ENCODE measurements at regions not wholly inside any gene's neighbourhood (a gene's known extent, or its start where the extent isn't known, plus 50 kb on each side); places are given as distances from the start of the nearest gene placed in this dataset.
A peak's percentile ranks its signal among the peaks of the same experiment; 100 is the strongest.

- TF ChIP-seq NFIC (IDR thresholded peaks at IDR 0.05) (no peak), ZBTB7A (IDR thresholded peaks at IDR 0.05; ENCODE audit: low read depth) (no peak), EGR1 (IDR thresholded peaks at IDR 0.05) (no peak), RAD21 (IDR thresholded peaks at IDR 0.05; ENCODE audit: low read depth) (peak; percentile 27; the same call in 1 of the 2 replicates)
Measured at GRCh38 chr16:23013484-23013883, 135.8 kb downstream of the USP31 start.

GRCh38 chr16:23009075-23009474 is 140.2 kb downstream of the USP31 start:
- TF ChIP-seq REST (IDR thresholded peaks at IDR 0.05; ENCODE audit: low read depth) (no peak), YY1 (IDR thresholded peaks at IDR 0.05; ENCODE audit: low read depth) (no peak), MAX (IDR thresholded peaks at IDR 0.05) (no peak), FOXM1 (IDR thresholded peaks at IDR 0.05; ENCODE audit: borderline replicate concordance, low read depth) (no peak), TEAD4 (IDR thresholded peaks at IDR 0.05) (no peak), EP300 (IDR thresholded peaks at IDR 0.05; ENCODE audit: borderline replicate concordance) (no peak), TCF12 (IDR thresholded peaks at IDR 0.05; ENCODE audit: low read depth) (no peak), TAF1 (IDR thresholded peaks at IDR 0.05; ENCODE audit: low read depth) (no peak), CEBPB (IDR thresholded peaks at IDR 0.05) (no peak), RAD21 (IDR thresholded peaks at IDR 0.05; ENCODE audit: low read depth) (no peak), USF1 (IDR thresholded peaks at IDR 0.05) (no peak), CREB1 (IDR thresholded peaks at IDR 0.05; ENCODE audit: low read depth) (no peak)

GRCh38 chr16:23008041-23008440 is 141.2 kb downstream of the USP31 start:
- TF ChIP-seq CREB1 (IDR thresholded peaks at IDR 0.05; ENCODE audit: low read depth) (no peak), FOXM1 (IDR thresholded peaks at IDR 0.05; ENCODE audit: borderline replicate concordance, low read depth) (no peak), RAD21 (IDR thresholded peaks at IDR 0.05; ENCODE audit: low read depth) (no peak), REST (IDR thresholded peaks at IDR 0.05; ENCODE audit: low read depth) (no peak), EGR1 (IDR thresholded peaks at IDR 0.05) (no peak), NFIC (IDR thresholded peaks at IDR 0.05) (no peak)

GRCh38 chr16:23006380-23006779 is 142.9 kb downstream of the USP31 start:
- TF ChIP-seq TCF12 (IDR thresholded peaks at IDR 0.05; ENCODE audit: low read depth) (no peak), MAX (IDR thresholded peaks at IDR 0.05) (no peak)

- TF ChIP-seq TEAD4 (IDR thresholded peaks at IDR 0.05) (no peak), USF1 (IDR thresholded peaks at IDR 0.05) (no peak), TCF12 (IDR thresholded peaks at IDR 0.05; ENCODE audit: low read depth) (no peak), ZBTB7A (IDR thresholded peaks at IDR 0.05; ENCODE audit: low read depth) (no peak), RAD21 (IDR thresholded peaks at IDR 0.05; ENCODE audit: low read depth) (no peak), MAX (IDR thresholded peaks at IDR 0.05) (no peak), CEBPB (IDR thresholded peaks at IDR 0.05) (no peak), EP300 (IDR thresholded peaks at IDR 0.05; ENCODE audit: borderline replicate concordance) (no peak), CREB1 (IDR thresholded peaks at IDR 0.05; ENCODE audit: low read depth) (no peak), TAF1 (IDR thresholded peaks at IDR 0.05; ENCODE audit: low read depth) (no peak), FOXM1 (IDR thresholded peaks at IDR 0.05; ENCODE audit: borderline replicate concordance, low read depth) (no peak), NFIC (IDR thresholded peaks at IDR 0.05) (no peak), YY1 (IDR thresholded peaks at IDR 0.05; ENCODE audit: low read depth) (no peak), EGR1 (IDR thresholded peaks at IDR 0.05) (no peak)
Measured at GRCh38 chr16:23005951-23006350, 143.3 kb downstream of the USP31 start.

- TF ChIP-seq CEBPB (IDR thresholded peaks at IDR 0.05) (no peak), CREB1 (IDR thresholded peaks at IDR 0.05; ENCODE audit: low read depth) (no peak), EGR1 (IDR thresholded peaks at IDR 0.05) (no peak), EP300 (IDR thresholded peaks at IDR 0.05; ENCODE audit: borderline replicate concordance) (no peak), REST (IDR thresholded peaks at IDR 0.05; ENCODE audit: low read depth) (no peak), RAD21 (IDR thresholded peaks at IDR 0.05; ENCODE audit: low read depth) (no peak), TEAD4 (IDR thresholded peaks at IDR 0.05) (no peak)
Measured at GRCh38 chr16:22989598-22989997, 159.7 kb downstream of the USP31 start.
